ENCODE measurements at regions not wholly inside any gene's neighbourhood (a gene's known extent, or its start where the extent isn't known, plus 50 kb on each side); places are given as distances from the start of the nearest gene placed in this dataset.

DNA sequence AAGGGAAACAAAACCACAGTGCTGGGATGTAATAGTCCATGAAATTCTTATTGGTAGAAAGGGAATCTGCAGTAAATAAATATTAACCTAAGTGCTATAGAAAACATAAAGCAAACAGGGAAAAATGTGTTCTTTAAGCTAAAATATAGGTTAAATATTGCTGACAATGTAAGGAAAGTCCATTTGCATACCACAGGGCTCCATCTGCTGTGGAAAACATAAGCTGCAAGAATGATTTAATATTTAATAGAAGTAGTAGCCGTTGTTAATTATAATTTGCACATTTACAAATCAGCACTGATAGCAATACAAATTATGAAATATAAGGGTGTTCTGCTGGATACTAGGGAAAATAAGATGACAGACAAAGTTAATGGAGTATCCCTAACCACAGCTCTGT is 444.9 kb upstream of the PKN2 start:
- DNase-seq, result no peak
- TF ChIP-seq, protein P1, sequence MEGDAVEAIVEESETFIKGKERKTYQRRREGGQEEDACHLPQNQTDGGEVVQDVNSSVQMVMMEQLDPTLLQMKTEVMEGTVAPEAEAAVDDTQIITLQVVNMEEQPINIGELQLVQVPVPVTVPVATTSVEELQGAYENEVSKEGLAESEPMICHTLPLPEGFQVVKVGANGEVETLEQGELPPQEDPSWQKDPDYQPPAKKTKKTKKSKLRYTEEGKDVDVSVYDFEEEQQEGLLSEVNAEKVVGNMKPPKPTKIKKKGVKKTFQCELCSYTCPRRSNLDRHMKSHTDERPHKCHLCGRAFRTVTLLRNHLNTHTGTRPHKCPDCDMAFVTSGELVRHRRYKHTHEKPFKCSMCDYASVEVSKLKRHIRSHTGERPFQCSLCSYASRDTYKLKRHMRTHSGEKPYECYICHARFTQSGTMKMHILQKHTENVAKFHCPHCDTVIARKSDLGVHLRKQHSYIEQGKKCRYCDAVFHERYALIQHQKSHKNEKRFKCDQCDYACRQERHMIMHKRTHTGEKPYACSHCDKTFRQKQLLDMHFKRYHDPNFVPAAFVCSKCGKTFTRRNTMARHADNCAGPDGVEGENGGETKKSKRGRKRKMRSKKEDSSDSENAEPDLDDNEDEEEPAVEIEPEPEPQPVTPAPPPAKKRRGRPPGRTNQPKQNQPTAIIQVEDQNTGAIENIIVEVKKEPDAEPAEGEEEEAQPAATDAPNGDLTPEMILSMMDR (IDR thresholded peaks at IDR 0.05), result no peak

GRCh38 chr1:88247666-88248065 is 436.4 kb upstream of the PKN2 start:
- Histone ChIP-seq H3K36me3 (no peaks in the 10 kb centered on the region), H3K4me3 (no peak overlapping the region), H3K27ac (no peak overlapping the region), H3K9me3 (no peaks in the 10 kb centered on the region), H3K27me3 (ENCODE audit: low read depth) (no peaks in the 10 kb centered on the region), H3K4me1 (no peaks in the 10 kb centered on the region)
- DNase-seq (no peak), ATAC-seq (no peak)
- intact Hi-C loops (cut with DNase I), result no loop called here
- TF ChIP-seq, protein P1 (IDR thresholded peaks at IDR 0.05), result no peak

More for the DNA sequence above, 444.9 kb upstream of the PKN2 start:
- no peak for ATAC-seq
- no peaks in the 10 kb centered on the region for H3K36me3 ChIP-seq
- no peaks in the 10 kb centered on the region for H3K4me1 ChIP-seq
- no peaks in the 10 kb centered on the region for H3K27me3 ChIP-seq (ENCODE audit: low read depth)
- intact Hi-C loops (cut with DNase I), result no loop called here
- H3K4me3 ChIP-seq, result no peak overlapping the region
- peaks cover 9% of the 10 kb centered on the region for H3K9me3 ChIP-seq
- no peak overlapping the region for H3K27ac ChIP-seq

- DNase-seq, result no peak
- ATAC-seq, result no peak
- no peak overlapping the region for H3K4me3 ChIP-seq
- H3K36me3 ChIP-seq, result no peaks in the 10 kb centered on the region
- intact Hi-C loops (cut with DNase I), result no loop called here
- H3K9me3 ChIP-seq, result no peaks in the 10 kb centered on the region
- no peaks in the 10 kb centered on the region for H3K4me1 ChIP-seq
- no peaks in the 10 kb centered on the region for H3K27me3 ChIP-seq (ENCODE audit: low read depth)
- TF ChIP-seq, protein P1 (IDR thresholded peaks at IDR 0.05), result no peak
- H3K27ac ChIP-seq, result no peak overlapping the region
These were observed 433.2 kb upstream of the PKN2 start for GRCh38 chr1:88250915-88251314.

- Histone ChIP-seq H3K4me1 (no peaks in the 10 kb centered on the region), H3K27me3 (ENCODE audit: low read depth) (no peaks in the 10 kb centered on the region), H3K9me3 (no peaks in the 10 kb centered on the region), H3K4me3 (no peak overlapping the region), H3K27ac (no peak overlapping the region), H3K36me3 (no peaks in the 10 kb centered on the region)
- intact Hi-C loops (cut with DNase I), result no loop called here
- DNase-seq (no peak), ATAC-seq (no peak)
- TF ChIP-seq, protein P1 (IDR thresholded peaks at IDR 0.05), result no peak
These were observed 431.3 kb upstream of the PKN2 start for GRCh38 chr1:88252745-88253144.

DNA sequence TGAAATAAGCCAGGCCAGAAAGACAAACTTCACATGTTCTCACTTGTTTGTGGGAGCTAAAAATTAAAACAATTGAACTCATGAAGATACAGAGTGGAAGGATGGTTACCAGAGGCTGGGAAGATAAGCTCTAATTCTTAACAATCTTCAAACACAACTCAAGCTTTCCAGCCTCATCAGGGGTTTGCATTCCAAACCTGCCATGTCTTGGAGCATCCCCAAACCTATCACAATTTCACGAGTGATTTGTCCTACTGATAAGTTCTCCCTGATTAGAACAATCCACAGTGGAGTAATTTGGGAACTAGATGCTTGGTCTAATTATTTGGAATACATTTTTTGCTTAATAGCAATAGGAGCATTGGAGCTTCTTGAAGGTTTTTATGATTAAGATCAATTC is 418.5 kb upstream of the PKN2 start:
- ATAC-seq, result no peak
- intact Hi-C loops (cut with DNase I), result no loop called here
- Histone ChIP-seq H3K4me1 (no peaks in the 10 kb centered on the region), H3K4me3 (no peak overlapping the region), H3K36me3 (no peaks in the 10 kb centered on the region), H3K27ac (no peak overlapping the region), H3K27me3 (ENCODE audit: low read depth) (no peaks in the 10 kb centered on the region), H3K9me3 (no peaks in the 10 kb centered on the region)
- TF ChIP-seq, protein P1 (IDR thresholded peaks at IDR 0.05), result no peak
- no peak for DNase-seq

- TF ChIP-seq, protein P1 (IDR thresholded peaks at IDR 0.05), result no peak
- no peaks in the 10 kb centered on the region for H3K27me3 ChIP-seq (ENCODE audit: low read depth)
- no peaks in the 10 kb centered on the region for H3K4me1 ChIP-seq
- no peak overlapping the region for H3K4me3 ChIP-seq
- H3K27ac ChIP-seq, result no peak overlapping the region
- no peak for DNase-seq
- intact Hi-C loops (cut with DNase I), result no loop called here
- no peak for ATAC-seq
- no peaks in the 10 kb centered on the region for H3K9me3 ChIP-seq
- no peaks in the 10 kb centered on the region for H3K36me3 ChIP-seq
These were observed 418.0 kb upstream of the PKN2 start for GRCh38 chr1:88266051-88266450.
